ENCODE measurements at regions not wholly inside any gene's neighbourhood (a gene's known extent, or its start where the extent isn't known, plus 50 kb on each side); places are given as distances from the start of the nearest gene placed in this dataset.

DNA sequence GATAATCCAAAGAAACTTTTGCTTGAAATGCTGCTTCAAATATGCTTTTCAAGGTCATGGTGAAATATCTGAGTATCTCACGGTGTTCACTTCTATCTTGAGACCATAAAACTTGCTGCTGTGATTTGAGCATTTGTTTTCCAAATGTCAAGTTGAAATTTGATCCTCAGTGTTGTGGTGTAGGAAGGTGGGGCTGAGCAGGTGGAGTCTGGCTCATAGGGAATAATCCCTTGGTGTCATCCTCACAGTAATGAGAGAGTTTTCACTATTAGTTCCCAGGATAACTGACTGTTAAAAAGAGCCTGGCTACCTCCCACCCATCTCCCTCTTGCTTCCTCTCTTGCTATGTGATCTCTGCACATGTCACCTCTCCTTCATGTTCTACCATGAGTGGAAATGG, 858.0 kb upstream of the SLITRK5 start:
- Histone ChIP-seq H3K4me3 (ENCODE audit: low read depth, low read length) (no peak overlapping the region), H3K27ac (ENCODE audit: low read depth, low read length) (no peak overlapping the region), H3K9me3 (ENCODE audit: control insufficient read depth, insufficient read depth, low read length) (no peaks in the 10 kb centered on the region), H3K27me3 (ENCODE audit: control insufficient read depth, insufficient read depth, low read length) (no peaks in the 10 kb centered on the region)
- no peak for TF ChIP-seq CTCF (IDR thresholded peaks at IDR 0.05; ENCODE audit: low read depth, low read length)
- ChIA-PET CTCF (no interaction called here), POLR2A (no interaction called here)
- no peak for DNase-seq (ENCODE audit: low read depth, low spot score)

DNA sequence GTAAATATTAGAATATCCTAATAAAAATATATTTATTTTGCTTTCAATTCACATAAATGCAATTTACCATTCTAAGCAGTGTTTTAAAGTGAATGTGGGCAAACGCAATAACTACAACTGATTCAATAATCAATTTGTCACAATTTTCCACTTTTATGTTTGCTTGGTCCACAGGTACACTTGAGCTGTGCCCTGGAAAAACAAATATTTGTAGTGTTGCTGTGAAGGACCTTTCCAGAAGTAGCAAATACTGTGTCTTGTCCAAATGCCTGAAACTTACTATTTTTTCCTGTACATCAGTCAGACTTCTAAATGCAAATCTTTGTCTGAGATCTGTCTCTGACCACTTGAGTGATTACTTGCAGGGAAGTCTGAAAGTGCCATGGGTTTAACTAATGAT, 845.8 kb upstream of the SLITRK5 start:
- no peak overlapping the region for H3K4me3 ChIP-seq (ENCODE audit: low read depth, low read length)
- POLR2A ChIA-PET: no interaction called here
- no peak for TF ChIP-seq CTCF (IDR thresholded peaks at IDR 0.05; ENCODE audit: low read depth, low read length)
- no peaks in the 10 kb centered on the region for H3K27me3 ChIP-seq (ENCODE audit: control insufficient read depth, insufficient read depth, low read length)
- H3K9me3 ChIP-seq (ENCODE audit: control insufficient read depth, insufficient read depth, low read length): no peaks in the 10 kb centered on the region
- DNase-seq (ENCODE audit: low read depth, low spot score): no peak
- no peak overlapping the region for H3K27ac ChIP-seq (ENCODE audit: low read depth, low read length)
- CTCF ChIA-PET: no interaction called here

GRCh38 chr13:86826232-86826631, 844.9 kb upstream of the SLITRK5 start:
- ChIA-PET CTCF (no interaction called here), POLR2A (no interaction called here)
- no peak for TF ChIP-seq CTCF (IDR thresholded peaks at IDR 0.05; ENCODE audit: low read depth, low read length)
- Histone ChIP-seq H3K27ac (ENCODE audit: low read depth, low read length) (no peak overlapping the region), H3K4me3 (ENCODE audit: low read depth, low read length) (no peak overlapping the region), H3K9me3 (ENCODE audit: control insufficient read depth, insufficient read depth, low read length) (no peaks in the 10 kb centered on the region), H3K27me3 (ENCODE audit: control insufficient read depth, insufficient read depth, low read length) (no peaks in the 10 kb centered on the region)
- no peak for DNase-seq (ENCODE audit: low read depth, low spot score)

DNA sequence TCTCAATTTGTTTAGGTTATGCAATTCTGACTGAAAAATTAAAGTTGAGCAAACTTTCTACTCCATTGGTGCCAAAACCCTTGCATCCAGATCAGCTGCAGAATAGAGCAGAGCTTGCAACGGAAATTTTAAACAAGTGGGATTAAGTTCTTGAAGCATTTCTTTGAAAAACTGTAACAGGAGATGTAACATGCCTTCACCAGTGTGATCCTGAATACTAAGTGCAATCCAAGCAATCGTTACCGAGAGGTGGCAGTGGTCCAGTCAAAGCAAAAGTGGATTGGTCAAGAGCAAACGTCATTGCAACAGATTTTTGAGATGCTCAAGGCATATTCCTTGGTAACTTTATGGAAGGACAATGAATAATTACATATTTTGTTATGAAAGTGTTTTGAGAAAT, 841.1 kb upstream of the SLITRK5 start:
- H3K27ac ChIP-seq (ENCODE audit: low read depth, low read length): no peak overlapping the region
- no peak overlapping the region for H3K4me3 ChIP-seq (ENCODE audit: low read depth, low read length)
- no peak for DNase-seq (ENCODE audit: low read depth, low spot score)
- CTCF ChIA-PET: no interaction called here
- H3K27me3 ChIP-seq (ENCODE audit: control insufficient read depth, insufficient read depth, low read length): no peaks in the 10 kb centered on the region
- POLR2A ChIA-PET: no interaction called here
- TF ChIP-seq CTCF (IDR thresholded peaks at IDR 0.05; ENCODE audit: low read depth, low read length): no peak
- H3K9me3 ChIP-seq (ENCODE audit: control insufficient read depth, insufficient read depth, low read length): no peaks in the 10 kb centered on the region

DNA sequence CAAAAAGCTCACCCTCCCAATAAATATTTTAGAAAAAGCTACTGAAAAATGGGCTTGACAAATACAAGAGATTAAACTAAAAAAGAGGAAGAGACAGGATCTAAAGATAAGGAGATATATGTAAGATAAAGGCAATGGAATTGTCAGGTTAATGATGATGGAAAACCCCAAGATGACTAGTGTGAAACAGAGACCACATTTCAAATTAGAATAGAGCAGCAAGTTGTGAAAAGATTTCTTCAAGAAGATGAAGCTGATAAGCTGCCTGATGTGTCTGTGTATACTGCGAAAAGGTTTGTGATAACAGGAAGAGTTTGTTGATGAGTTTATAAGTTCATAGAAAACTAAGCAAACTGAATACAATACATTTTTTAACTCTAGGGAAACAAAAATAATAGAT, 840.1 kb upstream of the SLITRK5 start:
- TF ChIP-seq CTCF (IDR thresholded peaks at IDR 0.05; ENCODE audit: low read depth, low read length): no peak
- Histone ChIP-seq H3K27ac (ENCODE audit: low read depth, low read length) (no peak overlapping the region), H3K9me3 (ENCODE audit: control insufficient read depth, insufficient read depth, low read length) (no peaks in the 10 kb centered on the region; the same call in 1 of the 2 replicates), H3K4me3 (ENCODE audit: low read depth, low read length) (no peak overlapping the region), H3K27me3 (ENCODE audit: control insufficient read depth, insufficient read depth, low read length) (no peaks in the 10 kb centered on the region)
- ChIA-PET POLR2A (no interaction called here), CTCF (no interaction called here)
- no peak for DNase-seq (ENCODE audit: low read depth, low spot score)
